GM12874 (cell line): ENCODE measurements at regions not wholly inside any gene's neighbourhood (a gene's known extent, or its start where the extent isn't known, plus 50 kb on each side); places are given as distances from the start of the nearest gene placed in this dataset.

Experiments used
- TF ChIP-seq, protein P1 (sequence below): IDR thresholded peaks from 2 replicates; pipeline ENCODE4 v1.5.1; 2011; ENCODE audit warnings: low read depth, mild to moderate bottlenecking, control low read depth, low read length, moderate library complexity; ENCODE audit not compliant: insufficient read depth

DNA sequence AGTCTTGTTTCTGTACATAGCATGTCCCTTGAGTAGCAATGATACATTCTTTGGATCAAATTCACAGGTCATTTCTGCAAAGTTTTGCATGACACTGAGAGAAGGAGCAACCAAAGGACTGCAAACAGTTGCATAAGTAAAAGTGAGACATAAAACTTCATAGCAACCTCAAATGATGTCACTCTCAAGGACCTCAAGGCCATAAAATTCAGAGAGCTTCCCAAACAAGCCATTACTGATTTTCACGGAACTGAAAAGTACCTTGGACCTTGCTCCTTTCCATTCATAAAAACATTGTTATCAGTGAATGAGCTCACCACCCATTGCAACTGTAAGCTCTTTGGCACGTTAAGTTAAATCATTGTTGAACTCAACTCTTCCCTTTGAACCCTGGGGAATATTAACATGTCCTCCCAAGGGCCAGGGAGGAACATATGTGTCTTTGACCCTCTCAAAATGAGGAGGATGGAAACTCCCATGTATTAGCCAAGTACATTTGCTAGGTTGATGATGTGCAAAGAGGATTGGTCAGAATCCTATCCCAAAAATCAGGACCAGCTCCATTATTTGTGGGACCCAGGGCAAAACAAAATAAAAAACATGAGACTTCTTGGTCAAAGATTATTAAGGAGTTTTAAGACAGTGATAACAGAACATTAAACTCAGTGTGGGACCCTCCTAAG lies 275.0 kb upstream of the DYNLRB2 start:
- TF ChIP-seq, protein P1, sequence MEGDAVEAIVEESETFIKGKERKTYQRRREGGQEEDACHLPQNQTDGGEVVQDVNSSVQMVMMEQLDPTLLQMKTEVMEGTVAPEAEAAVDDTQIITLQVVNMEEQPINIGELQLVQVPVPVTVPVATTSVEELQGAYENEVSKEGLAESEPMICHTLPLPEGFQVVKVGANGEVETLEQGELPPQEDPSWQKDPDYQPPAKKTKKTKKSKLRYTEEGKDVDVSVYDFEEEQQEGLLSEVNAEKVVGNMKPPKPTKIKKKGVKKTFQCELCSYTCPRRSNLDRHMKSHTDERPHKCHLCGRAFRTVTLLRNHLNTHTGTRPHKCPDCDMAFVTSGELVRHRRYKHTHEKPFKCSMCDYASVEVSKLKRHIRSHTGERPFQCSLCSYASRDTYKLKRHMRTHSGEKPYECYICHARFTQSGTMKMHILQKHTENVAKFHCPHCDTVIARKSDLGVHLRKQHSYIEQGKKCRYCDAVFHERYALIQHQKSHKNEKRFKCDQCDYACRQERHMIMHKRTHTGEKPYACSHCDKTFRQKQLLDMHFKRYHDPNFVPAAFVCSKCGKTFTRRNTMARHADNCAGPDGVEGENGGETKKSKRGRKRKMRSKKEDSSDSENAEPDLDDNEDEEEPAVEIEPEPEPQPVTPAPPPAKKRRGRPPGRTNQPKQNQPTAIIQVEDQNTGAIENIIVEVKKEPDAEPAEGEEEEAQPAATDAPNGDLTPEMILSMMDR: no peak

DNA sequence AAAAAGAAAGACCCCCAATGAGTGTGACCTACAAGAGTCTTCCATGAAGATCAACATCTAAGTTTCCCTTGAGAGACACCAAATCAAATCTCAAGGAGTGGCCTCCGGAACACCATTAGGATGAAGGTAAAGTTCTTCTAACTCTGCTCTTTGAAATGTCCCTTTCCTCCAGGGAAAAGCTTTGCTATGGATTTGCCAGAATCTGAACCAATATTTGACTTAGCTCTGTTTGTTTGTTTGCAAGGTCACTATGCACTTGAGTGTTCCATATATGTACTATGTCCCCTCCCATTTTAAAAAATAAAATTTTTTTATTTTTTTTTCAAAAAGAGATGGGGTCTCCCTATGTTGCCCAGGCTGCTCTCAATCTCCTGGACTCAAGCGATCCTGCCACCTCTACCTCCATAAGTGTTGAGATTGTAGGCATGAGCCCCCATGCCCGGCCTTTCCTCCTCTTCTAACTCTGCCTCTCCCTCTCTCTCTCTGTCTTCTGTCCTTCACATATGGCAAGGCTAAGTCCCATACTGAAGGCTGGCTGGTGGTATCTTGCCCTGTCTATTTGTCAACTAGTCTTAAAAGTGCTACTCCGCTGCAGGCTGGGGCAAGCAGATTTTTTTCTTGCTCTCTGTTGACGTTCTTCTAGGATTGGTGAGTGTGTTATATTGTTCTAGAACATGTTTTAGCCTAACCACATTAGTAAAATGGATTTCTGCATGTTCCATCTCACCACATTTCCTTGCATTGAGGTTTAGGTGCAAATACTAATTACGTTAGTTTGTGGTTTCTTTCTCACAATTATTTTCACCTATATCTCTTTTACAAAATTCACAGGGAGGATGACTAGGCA lies 276.7 kb upstream of the DYNLRB2 start:
- TF ChIP-seq, protein P1: no peak

DNA sequence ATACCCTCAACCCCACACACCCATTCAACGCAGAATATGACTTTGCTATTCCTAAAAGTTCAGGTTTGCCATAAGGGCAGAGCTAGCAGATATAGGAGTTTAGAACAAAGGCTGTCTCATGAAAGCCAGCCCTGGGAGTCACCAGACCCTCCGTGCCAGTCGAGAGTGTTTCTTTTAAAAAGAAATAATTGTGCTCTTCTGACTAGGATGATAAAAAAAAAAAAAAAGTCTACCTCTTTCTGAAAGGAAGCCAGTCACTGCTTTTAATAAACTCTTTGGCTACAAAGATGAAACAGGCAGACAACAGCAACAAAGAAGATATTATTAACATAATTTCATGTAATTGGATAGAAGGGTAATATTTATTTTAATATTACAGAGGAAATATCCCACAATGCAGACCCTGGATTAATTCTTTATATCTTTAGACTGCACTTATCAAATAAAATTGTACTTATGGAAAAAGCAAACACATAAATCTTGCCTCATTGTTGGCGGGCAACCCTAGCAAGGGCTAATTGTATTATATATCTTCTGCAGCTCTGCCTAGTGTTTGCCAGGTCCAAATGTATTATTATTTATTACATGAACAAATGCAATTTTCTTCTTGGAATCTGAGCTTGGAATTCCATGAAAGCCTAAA lies 277.5 kb upstream of the DYNLRB2 start:
- TF ChIP-seq, protein P1: no peak

DNA sequence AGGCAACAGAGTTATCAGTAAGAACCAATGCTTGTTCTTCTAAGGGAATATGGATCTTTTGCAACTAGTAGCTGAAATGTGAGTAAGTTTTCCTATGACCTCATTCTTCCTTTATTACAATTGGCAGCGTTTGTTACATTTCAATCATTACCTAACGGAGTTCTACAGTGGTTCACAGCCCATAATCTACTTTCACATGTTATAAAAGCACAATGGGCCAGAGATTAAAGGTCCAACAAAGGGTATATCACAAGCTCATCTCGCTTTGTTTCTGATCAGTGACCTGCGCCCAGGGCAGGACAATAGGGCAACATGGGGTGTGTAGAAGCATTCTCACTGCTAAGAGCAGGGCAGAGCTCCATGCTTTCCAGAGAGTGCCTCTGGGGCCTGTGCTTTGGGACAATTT lies 279.9 kb upstream of the DYNLRB2 start:
- TF ChIP-seq, protein P1: no peak

DNA sequence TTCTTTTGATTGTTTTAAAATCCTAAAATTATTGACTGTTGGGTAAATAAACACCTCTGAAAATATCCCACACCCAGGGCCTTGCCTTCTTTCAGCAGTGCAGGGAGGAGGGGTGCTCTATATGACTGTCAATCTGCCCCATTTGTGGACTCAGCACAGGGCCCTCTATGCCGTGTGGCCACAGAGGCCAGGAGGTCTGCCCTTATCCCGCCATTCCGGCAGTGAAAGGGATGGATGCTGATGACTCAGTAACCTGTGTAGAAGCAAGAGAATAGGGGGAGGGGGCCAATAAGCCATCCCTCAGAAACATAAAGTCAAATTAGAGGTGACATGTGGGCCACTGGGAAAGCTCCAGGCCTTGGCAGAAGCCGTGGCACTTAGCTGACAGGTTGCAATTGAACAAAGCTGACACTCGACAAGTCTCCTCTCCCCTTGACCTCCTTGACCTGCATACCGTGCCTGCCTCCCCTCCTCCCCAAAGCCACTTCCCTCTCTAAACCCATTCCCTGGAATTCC lies 281.4 kb upstream of the DYNLRB2 start:
- TF ChIP-seq, protein P1: no peak

DNA sequence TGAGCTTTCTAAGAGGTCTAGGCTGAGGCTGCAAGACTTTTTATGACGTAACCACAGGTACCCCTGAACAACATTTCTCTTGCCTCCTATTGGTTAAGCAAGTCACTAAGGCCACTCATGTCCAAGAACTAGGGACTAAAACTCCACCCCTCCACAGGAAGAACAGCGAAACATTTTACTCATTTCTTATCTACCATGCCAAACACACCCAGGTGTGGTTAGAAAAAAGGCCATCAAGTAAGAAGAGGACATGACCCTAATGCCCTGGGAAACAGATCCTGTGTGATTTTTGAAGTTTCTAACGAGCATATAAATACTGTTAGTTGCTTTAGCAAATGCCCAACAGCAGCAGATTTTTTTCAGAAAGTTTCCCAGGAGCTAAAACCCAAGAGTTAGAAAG lies 282.4 kb upstream of the DYNLRB2 start:
- TF ChIP-seq, protein P1: no peak

DNA sequence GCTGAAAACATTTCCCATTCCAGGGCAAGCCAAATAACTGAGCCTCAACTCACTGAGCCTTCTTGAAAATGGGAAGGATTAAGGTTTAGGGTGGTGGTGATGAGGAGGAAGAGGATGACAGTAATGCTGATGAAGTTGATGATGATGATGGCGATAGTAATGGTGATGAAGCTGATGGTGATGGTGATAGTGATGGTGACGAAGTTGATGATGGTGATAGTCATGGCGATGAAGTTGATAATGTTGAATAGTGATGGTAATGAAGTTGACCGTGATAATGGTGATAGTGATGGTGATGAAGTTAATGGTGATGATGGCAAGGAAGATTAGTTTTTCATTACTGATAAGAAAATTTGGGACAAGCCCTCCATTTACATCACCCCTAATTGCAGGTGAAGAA lies 285.8 kb upstream of the DYNLRB2 start:
- TF ChIP-seq, protein P1: no peak
